Cardiac fibroblast (primary cell): ENCODE measurements at regions not wholly inside any gene's neighbourhood (a gene's known extent, or its start where the extent isn't known, plus 50 kb on each side); places are given as distances from the start of the nearest gene placed in this dataset.

Experiments used
- DNase-seq, 2 donors: peaks; one replicate each; pipeline versions ENCODE4 v3.0.0 to v3.0.0-alpha.2; 2010; ENCODE audit warnings: low read depth in 2 of 2
- H3K4me3 ChIP-seq, 2 donors: replicated peaks in 1 of 2; 1 replicate in 1 of 2; 2 replicates in 1 of 2; pipeline ENCODE4 v1.5.1; 2011; ENCODE audit warnings: low read depth in 2 of 2, low read length in 2 of 2, mild to moderate bottlenecking in 2 of 2, moderate library complexity in 1 of 2
- CTCF ChIP-seq: IDR thresholded peaks from one replicate; pipeline ENCODE4 v1.5.1; 2011; ENCODE audit warnings: low read depth, mild to moderate bottlenecking, low read length, inconsistent platforms

- no peak for TF ChIP-seq CTCF
- DNase-seq = peak in 1 of 2 donors; percentile 10
- H3K4me3 ChIP-seq = no peak overlapping the region
Measured at GRCh38 chrX:69079268-69079667, 86.0 kb downstream of the PJA1 start.

- no peak for TF ChIP-seq CTCF
- H3K4me3 ChIP-seq = no peak overlapping the region
- DNase-seq = no peak
Measured at GRCh38 chrX:69077895-69078455, 87.3 kb downstream of the PJA1 start.

- TF ChIP-seq CTCF = no peak
- no peak for DNase-seq
- H3K4me3 ChIP-seq = no peak overlapping the region
Measured at GRCh38 chrX:69076088-69076487, 89.2 kb downstream of the PJA1 start.

GRCh38 chrX:69074726-69075125 lies 90.5 kb downstream of the PJA1 start:
- DNase-seq = no peak
- TF ChIP-seq CTCF = no peak
- H3K4me3 ChIP-seq = no peak overlapping the region

- DNase-seq = no peak
- TF ChIP-seq CTCF = no peak
- H3K4me3 ChIP-seq = no peak overlapping the region
Measured at GRCh38 chrX:69073721-69074120, 91.5 kb downstream of the PJA1 start.

- H3K4me3 ChIP-seq = no peak overlapping the region
- no peak for TF ChIP-seq CTCF
- no peak for DNase-seq
Measured at GRCh38 chrX:69073241-69073640, 92.0 kb downstream of the PJA1 start.

GRCh38 chrX:69072486-69073006 lies 92.7 kb downstream of the PJA1 start:
- DNase-seq = peak in 1 of 2 donors; percentile 10
- no peak overlapping the region for H3K4me3 ChIP-seq
- no peak for TF ChIP-seq CTCF
